Activated CD8-positive, alpha-beta memory T cell treated with anti-CD3 and anti-CD28 coated beads, Interleukin-2, amount 10 ng/mL, durations not matched to agents 7 days and 5 days (primary cell): ENCODE measurements at regions not wholly inside any gene's neighbourhood (a gene's known extent, or its start where the extent isn't known, plus 50 kb on each side); places are given as distances from the start of the nearest gene placed in this dataset.
"Not testable (repeated sequence)": the region's sequence is repeated elsewhere in the genome, so short reads cannot be mapped to it uniquely, and the experiment has no call there.

Source experiments
- ATAC-seq: fragments of 150-1000 bp; cut with Tn5 transposase; one replicate; pipeline ENCODE4 v1.10.0; 2021; ENCODE audit warnings: moderate library complexity
- CTCF ChIA-PET: fragments of 350-600 bp; sonication (Branson Sonifier 250); formaldehyde crosslinking; loops from one replicate; lab custom pipeline; 2021; ENCODE audit warnings: antibody characterized with exemption; lab: Charles Lee
- DNase-seq: peaks from one replicate; pipeline ENCODE4 v3.0.0-alpha.2; 2020
- H3K27ac Mint-ChIP-seq: one replicate; pipeline ENCODE4 v1.8.0; 2021; ENCODE audit warnings: mild to moderate bottlenecking, mixed read lengths
- H3K27me3 Mint-ChIP-seq: one replicate; pipeline ENCODE4 v1.8.0; 2021; ENCODE audit warnings: mixed read lengths
- H3K36me3 Mint-ChIP-seq: one replicate; pipeline ENCODE4 v1.8.0; 2021; ENCODE audit warnings: mild to moderate bottlenecking, mixed read lengths
- H3K4me1 Mint-ChIP-seq: one replicate; pipeline ENCODE4 v1.8.0; 2021; ENCODE audit warnings: mixed read lengths
- H3K4me3 Mint-ChIP-seq: one replicate; pipeline ENCODE4 v1.8.0; 2021; ENCODE audit warnings: mild to moderate bottlenecking, moderate library complexity, mixed read lengths
- H3K9me3 Mint-ChIP-seq: one replicate; pipeline ENCODE4 v1.8.0; 2022; ENCODE audit warnings: low read depth, mixed read lengths

GRCh38 chr1:41997153-41997552, 78.4 kb upstream of the HIVEP3 start:
- DNase-seq (no peak), ATAC-seq (no peak)
- Mint-ChIP-seq H3K27me3 (no peaks in the 10 kb centered on the region), H3K27ac (no peak overlapping the region), H3K36me3 (peaks cover 23% of the 10 kb centered on the region), H3K4me3 (no peak overlapping the region), H3K9me3 (peaks cover 12% of the 10 kb centered on the region), H3K4me1 (peaks cover 21% of the 10 kb centered on the region)
- CTCF ChIA-PET: interaction anchor here (1.5 kb wide), 1 partner anchor 176 kb away, joined by 3 read pairs; no protein-coding TSS in a partner anchor

- peaks cover 21% of the 10 kb centered on the region for H3K4me1 Mint-ChIP-seq
- H3K27me3 Mint-ChIP-seq: no peaks in the 10 kb centered on the region
- H3K4me3 Mint-ChIP-seq: no peak overlapping the region
- no peak for ATAC-seq
- H3K27ac Mint-ChIP-seq: no peak overlapping the region
- no peak for DNase-seq
- H3K9me3 Mint-ChIP-seq: peaks cover 12% of the 10 kb centered on the region
- CTCF ChIA-PET: interaction anchor here (0.7 to 1.5 kb wide), 4 partner anchors 13 to 178 kb away, joined by 3 to 4 read pairs (median 3); no protein-coding TSS in a partner anchor
- peaks cover 23% of the 10 kb centered on the region for H3K36me3 Mint-ChIP-seq
Observed at GRCh38 chr1:41995441-41996130, 76.9 kb upstream of the HIVEP3 start.

- H3K36me3 Mint-ChIP-seq: peaks cover 21% of the 10 kb centered on the region
- ATAC-seq (no peak), DNase-seq (no peak)
- CTCF ChIA-PET: no interaction called here
- peaks cover 12% of the 10 kb centered on the region for H3K9me3 Mint-ChIP-seq
- peaks cover 21% of the 10 kb centered on the region for H3K4me1 Mint-ChIP-seq
- H3K27ac Mint-ChIP-seq: no peak overlapping the region
- no peak overlapping the region for H3K4me3 Mint-ChIP-seq
- H3K27me3 Mint-ChIP-seq: no peaks in the 10 kb centered on the region
Observed at GRCh38 chr1:41994195-41994894, 75.6 kb upstream of the HIVEP3 start.

- no peak for ATAC-seq
- Mint-ChIP-seq H3K27me3 (no peaks in the 10 kb centered on the region), H3K9me3 (peaks cover 3% of the 10 kb centered on the region), H3K4me3 (no peak overlapping the region), H3K36me3 (peaks cover 4% of the 10 kb centered on the region), H3K27ac (no peak overlapping the region), H3K4me1 (peaks cover 35% of the 10 kb centered on the region)
- CTCF ChIA-PET: no interaction called here
- DNase-seq: no peak
Observed at GRCh38 chr1:41983451-41983850, 64.7 kb upstream of the HIVEP3 start.

- H3K9me3 Mint-ChIP-seq: no peaks in the 10 kb centered on the region
- no peaks in the 10 kb centered on the region for H3K27me3 Mint-ChIP-seq
- H3K36me3 Mint-ChIP-seq: peaks cover 4% of the 10 kb centered on the region
- CTCF ChIA-PET: interaction anchor here (0.8 to 1.4 kb wide), 4 partner anchors 53 to 170 kb away, joined by 3 to 4 read pairs (median 3); no protein-coding TSS in a partner anchor
- H3K4me1 Mint-ChIP-seq: peaks cover 35% of the 10 kb centered on the region
- H3K4me3 Mint-ChIP-seq: peak overlapping the region; percentile 39
- H3K27ac Mint-ChIP-seq: peak overlapping the region; percentile 84
- DNase-seq (no peak), ATAC-seq (no peak)
Observed at GRCh38 chr1:41981796-41982195, 63.1 kb upstream of the HIVEP3 start.

GRCh38 chr1:41980827-41981653, 62.3 kb upstream of the HIVEP3 start:
- H3K4me1 Mint-ChIP-seq: peaks cover 35% of the 10 kb centered on the region
- no peaks in the 10 kb centered on the region for H3K9me3 Mint-ChIP-seq
- CTCF ChIA-PET: interaction anchor here (0.8 to 1.4 kb wide), 5 partner anchors 15 to 169 kb away, joined by 3 to 4 read pairs (median 3); no protein-coding TSS in a partner anchor
- H3K27me3 Mint-ChIP-seq: no peaks in the 10 kb centered on the region
- DNase-seq (peak; percentile 79), ATAC-seq (peak; percentile 99)
- H3K36me3 Mint-ChIP-seq: peaks cover 4% of the 10 kb centered on the region
- peak overlapping the region; percentile 39 for H3K4me3 Mint-ChIP-seq
- H3K27ac Mint-ChIP-seq: peak overlapping the region; percentile 84

GRCh38 chr1:41978986-41979385, 60.3 kb upstream of the HIVEP3 start:
- CTCF ChIA-PET: no interaction called here
- H3K9me3 Mint-ChIP-seq: no peaks in the 10 kb centered on the region
- no peak overlapping the region for H3K4me3 Mint-ChIP-seq
- DNase-seq (no peak), ATAC-seq (no peak)
- H3K27me3 Mint-ChIP-seq: no peaks in the 10 kb centered on the region
- H3K36me3 Mint-ChIP-seq: peaks cover 4% of the 10 kb centered on the region
- no peak overlapping the region for H3K27ac Mint-ChIP-seq
- H3K4me1 Mint-ChIP-seq: peaks cover 35% of the 10 kb centered on the region

- Mint-ChIP-seq H3K27me3 (no peaks in the 10 kb centered on the region), H3K4me3 (no peak overlapping the region), H3K4me1 (peaks cover 33% of the 10 kb centered on the region), H3K27ac (no peak overlapping the region), H3K9me3 (peaks cover 2% of the 10 kb centered on the region), H3K36me3 (peaks cover 6% of the 10 kb centered on the region)
- DNase-seq: no peak
- ATAC-seq: no peak
- CTCF ChIA-PET: interaction anchor here (0.9 kb wide), 1 partner anchor 12 kb away, joined by 3 read pairs; no protein-coding TSS in a partner anchor
Observed at GRCh38 chr1:41977326-41977725, 58.6 kb upstream of the HIVEP3 start.

- H3K27ac Mint-ChIP-seq: no peak overlapping the region
- CTCF ChIA-PET: no interaction called here
- no peaks in the 10 kb centered on the region for H3K27me3 Mint-ChIP-seq
- H3K4me1 Mint-ChIP-seq: peaks cover 26% of the 10 kb centered on the region
- H3K36me3 Mint-ChIP-seq: peaks cover 9% of the 10 kb centered on the region
- no peak for DNase-seq
- peaks cover 2% of the 10 kb centered on the region for H3K9me3 Mint-ChIP-seq
- H3K4me3 Mint-ChIP-seq: no peak overlapping the region
- no peak for ATAC-seq
Observed at GRCh38 chr1:41976671-41977070, 57.9 kb upstream of the HIVEP3 start.

GRCh38 chr1:41975850-41976569, 57.3 kb upstream of the HIVEP3 start:
- ATAC-seq: no peak
- H3K9me3 Mint-ChIP-seq: peaks cover 2% of the 10 kb centered on the region
- H3K4me3 Mint-ChIP-seq: no peak overlapping the region
- peaks cover 19% of the 10 kb centered on the region for H3K4me1 Mint-ChIP-seq
- CTCF ChIA-PET: no interaction called here
- peaks cover 7% of the 10 kb centered on the region for H3K36me3 Mint-ChIP-seq
- H3K27me3 Mint-ChIP-seq: no peaks in the 10 kb centered on the region
- no peak for DNase-seq
- H3K27ac Mint-ChIP-seq: no peak overlapping the region

- Mint-ChIP-seq H3K27me3 (no peaks in the 10 kb centered on the region), H3K9me3 (peaks cover 2% of the 10 kb centered on the region), H3K27ac (no peak overlapping the region), H3K36me3 (peaks cover 5% of the 10 kb centered on the region), H3K4me1 (peaks cover 11% of the 10 kb centered on the region), H3K4me3 (no peak overlapping the region)
- DNase-seq (no peak), ATAC-seq (no peak)
- CTCF ChIA-PET: no interaction called here
Observed at GRCh38 chr1:41975121-41975520, 56.4 kb upstream of the HIVEP3 start.

GRCh38 chr1:41968557-41968956, 49.8 kb upstream of the HIVEP3 start:
- peaks cover 12% of the 10 kb centered on the region for H3K36me3 Mint-ChIP-seq
- H3K27me3 Mint-ChIP-seq, H3K9me3 Mint-ChIP-seq, DNase-seq, ATAC-seq, H3K4me3 Mint-ChIP-seq, H3K4me1 Mint-ChIP-seq, CTCF ChIA-PET, H3K27ac Mint-ChIP-seq: not testable (repeated sequence)
